Endothelial cell of umbilical vein (primary cell): ENCODE measurements at regions not wholly inside any gene's neighbourhood (a gene's known extent, or its start where the extent isn't known, plus 50 kb on each side); places are given as distances from the start of the nearest gene placed in this dataset.

Source experiments
- BruUV-seq: library from RNA; stranded (reverse); fragments of 400-500 nt; replicated peaks from 2 replicates; lab custom pipeline; 2021; lab: Mats Ljungman, UMichigan
- CTCF ChIA-PET: fragments of 300-600, 350-600 bp; sonication (Branson Sonifier 250); formaldehyde crosslinking; loops from one replicate; lab custom pipeline; 2021; ENCODE audit warnings: antibody characterized with exemption, inconsistent platforms; lab: Charles Lee
- POLR2A ChIA-PET: fragments of 300-600, 350-600 bp; sonication (Branson Sonifier 250); formaldehyde crosslinking; loops from one replicate; lab custom pipeline; 2021; ENCODE audit warnings: antibody characterized with exemption, inconsistent platforms; lab: Charles Lee
- DNase-seq: peaks from one replicate; pipeline ENCODE4 v3.0.0-alpha.2; 2011; ENCODE audit warnings: low read depth, low spot score
- FAIRE-seq: peaks from 2 replicates; lab custom pipeline; 2011; peaks lifted over from hg19 to GRCh38; lab: Jason Lieb, UNC
- H2AFZ ChIP-seq: 2 replicates; pipeline ENCODE4 v1.6.0; 2012; ENCODE audit warnings: low read depth, low read length, control low read depth, inconsistent platforms
- H3K27ac ChIP-seq: 2 replicates; pipeline ENCODE4 v1.5.1; 2011; ENCODE audit warnings: low read depth, mild to moderate bottlenecking, control low read depth, low read length, moderate library complexity; ENCODE audit not compliant: insufficient read depth
- H3K27me3 ChIP-seq, 2 experiments: 2 replicates each; pipeline versions ENCODE4 v1.6.0 to v1.6.1; 2011; ENCODE audit warnings: low read length in 2 of 2, mixed read lengths in 1 of 2; ENCODE audit not compliant: control insufficient read depth in 2 of 2, insufficient read depth in 2 of 2
- H3K36me3 ChIP-seq, 2 experiments: 2 replicates in 1 of 2; 3 replicates in 1 of 2; pipeline ENCODE4 v1.5.1; 2011; ENCODE audit warnings: low read length in 2 of 2, mild to moderate bottlenecking in 1 of 2, moderate library complexity in 1 of 2; ENCODE audit not compliant: control insufficient read depth in 2 of 2, insufficient read depth in 2 of 2; ENCODE audit errors: extremely low read depth in 1 of 2
- H3K4me1 ChIP-seq: 3 replicates; pipeline ENCODE4 v1.5.1; 2011; ENCODE audit warnings: mild to moderate bottlenecking, low read length; ENCODE audit not compliant: control insufficient read depth, insufficient read depth; ENCODE audit errors: extremely low read depth
- H3K4me2 ChIP-seq: 2 replicates; pipeline ENCODE4 v1.6.1; 2011; ENCODE audit warnings: low read length, control low read depth, mixed read lengths; ENCODE audit not compliant: insufficient read depth
- H3K4me3 ChIP-seq, 3 experiments: fragments of 200-600 bp in 1 of 3; sonication (generic), shearing (Covaris generic) in 1 of 3; replicated peaks in 1 of 3; 2 replicates each; pipeline ENCODE4 v1.5.1; 2011 to 2016; ENCODE audit warnings: control low read depth in 3 of 3, low read length in 3 of 3, mild to moderate bottlenecking in 2 of 3, inconsistent platforms in 1 of 3, low read depth in 1 of 3, moderate library complexity in 1 of 3; ENCODE audit not compliant: insufficient read depth in 1 of 3
- H3K79me2 ChIP-seq: 2 replicates; pipeline ENCODE4 v1.6.0; 2012; ENCODE audit warnings: low read length, inconsistent platforms; ENCODE audit not compliant: control insufficient read depth, insufficient read depth
- H3K9ac ChIP-seq: replicated peaks from 2 replicates; pipeline ENCODE3; 2011; ENCODE audit warnings: low read length, control low read depth; ENCODE audit not compliant: insufficient read depth; ENCODE audit errors: extremely low read depth
- H3K9me1 ChIP-seq: replicated peaks from 3 replicates; pipeline ENCODE4 v1.6.0; 2011; ENCODE audit warnings: mild to moderate bottlenecking, low read length; ENCODE audit not compliant: control insufficient read depth, insufficient read depth; ENCODE audit errors: extremely low read depth
- H3K9me3 ChIP-seq: replicated peaks from 2 replicates; pipeline ENCODE4 v1.5.1; 2012; ENCODE audit warnings: low read length, inconsistent platforms; ENCODE audit not compliant: control insufficient read depth, insufficient read depth
- H4K20me1 ChIP-seq: replicated peaks from 2 replicates; pipeline ENCODE3; 2011; ENCODE audit warnings: mild to moderate bottlenecking, low read length; ENCODE audit not compliant: control insufficient read depth, insufficient read depth; ENCODE audit errors: extremely low read depth
- CTCF ChIP-seq, 2 donors: IDR thresholded peaks; 1 replicate in 1 of 2; 2 replicates in 1 of 2; pipeline ENCODE4 v1.5.1; 2011; ENCODE audit warnings: low read length in 2 of 2, mild to moderate bottlenecking in 2 of 2, moderate library complexity in 2 of 2, control low read depth in 1 of 2, inconsistent platforms in 1 of 2, low read depth in 1 of 2; ENCODE audit not compliant: insufficient read depth in 1 of 2; ENCODE audit errors: extremely low read depth in 1 of 2
- EZH2 ChIP-seq: IDR thresholded peaks from 2 replicates; pipeline ENCODE4 v1.6.1; 2012; ENCODE audit warnings: borderline replicate concordance, low read depth, mild to moderate bottlenecking, moderate library complexity, low read length, inconsistent platforms; ENCODE audit not compliant: severe bottlenecking
- FOS ChIP-seq: IDR thresholded peaks from 2 replicates; pipeline ENCODE4 v1.6.1; 2011; ENCODE audit warnings: mild to moderate bottlenecking, low read length, moderate library complexity, borderline replicate concordance; ENCODE audit not compliant: insufficient read depth
- GATA2 ChIP-seq: IDR thresholded peaks from 2 replicates; pipeline ENCODE4 v1.7.0; 2011; ENCODE audit warnings: low read depth, mild to moderate bottlenecking, moderate library complexity, mixed read lengths, low read length; ENCODE audit not compliant: insufficient read length, insufficient read depth
- JUN ChIP-seq: IDR thresholded peaks from 2 replicates; pipeline ENCODE4 v1.6.1; 2011; ENCODE audit warnings: borderline replicate concordance, low read depth; ENCODE audit not compliant: insufficient read length, insufficient read depth
- MYC ChIP-seq: IDR thresholded peaks from one replicate; pipeline ENCODE4 v1.6.1; 2011; ENCODE audit warnings: mild to moderate bottlenecking, low read depth, low read length
- POLR2A ChIP-seq: IDR thresholded peaks from 2 replicates; pipeline ENCODE4 v1.6.1; 2012; ENCODE audit warnings: low read depth, mild to moderate bottlenecking, control low read depth, low read length
- POLR2AphosphoS5 ChIP-seq: IDR thresholded peaks from 2 replicates; pipeline ENCODE4 v1.6.1; 2012; ENCODE audit warnings: low read depth, mild to moderate bottlenecking, control low read depth, low read length, moderate library complexity; ENCODE audit not compliant: insufficient read depth
- dilution Hi-C: fragments of 300-500 bp; cut with MboI; formaldehyde crosslinking; loops from one replicate; pipeline ENCODE4 v1.15.0; 2019; ENCODE audit warnings: low sequenced_read_pairs; ENCODE audit not compliant: extremely low pct_ligation_motif_present
- intact Hi-C: fragments of 100-400 bp; cut with micrococcal nuclease; formaldehyde crosslinking; loops from one replicate; pipeline ENCODE4 v1.10.0; 2022
- TF ChIP-seq, protein P1 (sequence below): IDR thresholded peaks from 2 replicates; pipeline ENCODE4 v1.6.1; 2011; ENCODE audit not compliant: insufficient read depth, insufficient read length

GRCh38 chr3:115448851-115449250 lies 174.5 kb upstream of the GAP43 start:
- FAIRE-seq (no peak), DNase-seq (no peak)
- TF ChIP-seq EZH2 (no peak), POLR2A (no peak), FOS (no peak), MYC (no peak), POLR2AphosphoS5 (no peak), CTCF (IDR thresholded peaks at IDR 0.05; ENCODE audit: extremely low read depth in 1 of 2, insufficient read depth in 1 of 2, low read depth in 1 of 2, low read length in 2 of 2) (no peak), GATA2 (no peak), JUN (no peak)
- TF ChIP-seq, protein P1, sequence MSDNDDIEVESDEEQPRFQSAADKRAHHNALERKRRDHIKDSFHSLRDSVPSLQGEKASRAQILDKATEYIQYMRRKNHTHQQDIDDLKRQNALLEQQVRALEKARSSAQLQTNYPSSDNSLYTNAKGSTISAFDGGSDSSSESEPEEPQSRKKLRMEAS, result no peak
- Histone ChIP-seq H4K20me1 (no peaks in the 10 kb centered on the region), H3K9me3 (no peaks in the 10 kb centered on the region), H2AFZ (no peak overlapping the region), H3K9me1 (no peaks in the 10 kb centered on the region), H3K4me1 (peaks cover 4% of the 10 kb centered on the region), H3K4me2 (no peak overlapping the region), H3K4me3 (no peak overlapping the region), H3K27me3 (no peaks in the 10 kb centered on the region), H3K79me2 (no peaks in the 10 kb centered on the region), H3K27ac (no peak overlapping the region), H3K9ac (no peak overlapping the region), H3K36me3 (no peaks in the 10 kb centered on the region)
- CTCF ChIA-PET, result no interaction called here
- intact Hi-C loops (loop anchor here (5.0 kb wide), 1 partner anchor 173 kb away; the partner anchor contains the start of gene GAP43), dilution Hi-C loops (no loop called here)
- no TSS peak for BruUV-seq
- POLR2A ChIA-PET, result no interaction called here
